Activated naive CD4-positive, alpha-beta T cell treated with anti-CD3 and anti-CD28 coated beads, Interleukin-2, amount 50 U/mL, for 24 hours (primary cell): ENCODE measurements at regions not wholly inside any gene's neighbourhood (a gene's known extent, or its start where the extent isn't known, plus 50 kb on each side); places are given as distances from the start of the nearest gene placed in this dataset.

Experiments
- H3K27ac Mint-ChIP-seq: one replicate; pipeline ENCODE4 v1.8.0; 2021; ENCODE audit warnings: mild to moderate bottlenecking, mixed read lengths
- H3K27me3 Mint-ChIP-seq: one replicate; pipeline ENCODE4 v1.8.0; 2021; ENCODE audit warnings: mixed read lengths
- H3K36me3 Mint-ChIP-seq: one replicate; pipeline ENCODE4 v1.8.0; 2021; ENCODE audit warnings: mixed read lengths
- H3K4me1 Mint-ChIP-seq: one replicate; pipeline ENCODE4 v1.8.0; 2021; ENCODE audit warnings: mixed read lengths
- H3K4me3 Mint-ChIP-seq: one replicate; pipeline ENCODE4 v1.8.0; 2021; ENCODE audit warnings: mild to moderate bottlenecking, mixed read lengths
- H3K9me3 Mint-ChIP-seq: one replicate; pipeline ENCODE4 v1.8.0; 2021; ENCODE audit warnings: mixed read lengths

DNA sequence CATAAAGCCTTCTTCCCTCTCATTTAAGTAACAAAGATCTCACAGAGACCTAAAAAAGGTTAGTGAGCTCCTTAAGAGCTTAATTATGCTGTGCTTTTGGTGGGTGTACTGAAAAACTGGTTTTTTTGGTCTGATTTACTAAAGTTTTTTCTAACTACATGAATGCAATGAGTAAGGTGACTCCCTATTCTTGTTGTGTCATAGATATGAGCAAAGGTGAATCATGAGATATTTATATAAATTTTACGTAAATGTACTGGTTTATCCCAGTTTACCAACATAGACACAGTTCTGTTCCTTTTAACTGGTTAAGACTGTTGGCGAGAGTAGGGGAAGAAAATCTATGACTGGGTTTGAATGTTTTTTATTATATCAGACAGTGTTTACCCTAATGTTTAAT is 250.5 kb downstream of the NR2F1-AS1 start:
- no peaks in the 10 kb centered on the region for H3K36me3 Mint-ChIP-seq
- no peaks in the 10 kb centered on the region for H3K9me3 Mint-ChIP-seq
- H3K27me3 Mint-ChIP-seq: peaks cover 2% of the 10 kb centered on the region
- no peaks in the 10 kb centered on the region for H3K4me1 Mint-ChIP-seq
- H3K4me3 Mint-ChIP-seq: no peak overlapping the region
- H3K27ac Mint-ChIP-seq: no peak overlapping the region

- Mint-ChIP-seq H3K4me1 (no peaks in the 10 kb centered on the region), H3K27me3 (peaks cover 2% of the 10 kb centered on the region), H3K4me3 (no peak overlapping the region), H3K27ac (no peak overlapping the region), H3K9me3 (no peaks in the 10 kb centered on the region), H3K36me3 (no peaks in the 10 kb centered on the region)
Observed at GRCh38 chr5:93329756-93330155, 251.3 kb downstream of the NR2F1-AS1 start.

DNA sequence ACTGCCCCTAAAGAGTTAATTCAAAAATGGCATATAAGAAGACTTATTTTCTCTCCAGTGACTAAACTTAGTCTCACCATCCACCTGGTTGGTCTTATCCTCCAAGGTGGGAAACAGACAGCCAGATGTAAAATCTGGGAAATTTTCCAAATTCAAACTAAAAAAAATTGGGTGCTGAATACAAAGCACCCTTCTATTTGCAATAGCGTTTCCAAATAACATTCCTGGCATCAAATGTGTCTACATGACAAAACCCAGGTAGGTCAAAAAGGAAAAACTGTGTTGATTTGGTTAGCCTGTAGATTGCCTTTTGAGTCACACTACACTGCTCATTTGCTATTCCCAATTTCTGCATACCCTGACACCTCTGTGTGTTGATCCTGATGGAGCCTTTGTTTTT is 252.2 kb downstream of the NR2F1-AS1 start:
- H3K4me3 Mint-ChIP-seq: no peak overlapping the region
- H3K36me3 Mint-ChIP-seq: no peaks in the 10 kb centered on the region
- H3K27me3 Mint-ChIP-seq: peaks cover 2% of the 10 kb centered on the region
- H3K4me1 Mint-ChIP-seq: no peaks in the 10 kb centered on the region
- H3K9me3 Mint-ChIP-seq: no peaks in the 10 kb centered on the region
- H3K27ac Mint-ChIP-seq: no peak overlapping the region

DNA sequence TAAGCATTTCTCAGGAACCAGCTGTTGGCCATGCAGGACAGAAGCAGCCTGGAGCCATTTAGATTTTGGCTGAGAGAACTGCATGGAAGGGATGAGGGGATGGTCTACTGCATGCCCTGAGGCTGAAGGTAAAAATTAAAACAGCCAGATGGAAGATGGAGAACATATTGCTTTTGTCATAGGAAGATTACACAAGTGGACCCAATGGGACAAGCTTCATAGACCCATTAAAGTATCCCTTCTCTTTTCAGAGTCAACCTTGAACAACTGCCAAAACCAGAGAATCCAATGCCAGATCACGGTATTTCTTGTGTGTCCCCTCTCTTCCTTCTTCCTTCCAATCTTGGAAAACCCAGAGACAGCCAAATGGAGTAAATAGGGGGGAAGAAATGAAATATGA is 253.4 kb downstream of the NR2F1-AS1 start:
- Mint-ChIP-seq H3K9me3 (no peaks in the 10 kb centered on the region), H3K27ac (no peak overlapping the region), H3K27me3 (peaks cover 2% of the 10 kb centered on the region), H3K4me1 (no peaks in the 10 kb centered on the region), H3K4me3 (no peak overlapping the region), H3K36me3 (no peaks in the 10 kb centered on the region)

- Mint-ChIP-seq H3K36me3 (no peaks in the 10 kb centered on the region), H3K4me3 (no peak overlapping the region), H3K27me3 (peaks cover 2% of the 10 kb centered on the region), H3K27ac (no peak overlapping the region), H3K9me3 (no peaks in the 10 kb centered on the region), H3K4me1 (no peaks in the 10 kb centered on the region)
Observed at GRCh38 chr5:93325946-93326345, 255.1 kb downstream of the NR2F1-AS1 start.

DNA sequence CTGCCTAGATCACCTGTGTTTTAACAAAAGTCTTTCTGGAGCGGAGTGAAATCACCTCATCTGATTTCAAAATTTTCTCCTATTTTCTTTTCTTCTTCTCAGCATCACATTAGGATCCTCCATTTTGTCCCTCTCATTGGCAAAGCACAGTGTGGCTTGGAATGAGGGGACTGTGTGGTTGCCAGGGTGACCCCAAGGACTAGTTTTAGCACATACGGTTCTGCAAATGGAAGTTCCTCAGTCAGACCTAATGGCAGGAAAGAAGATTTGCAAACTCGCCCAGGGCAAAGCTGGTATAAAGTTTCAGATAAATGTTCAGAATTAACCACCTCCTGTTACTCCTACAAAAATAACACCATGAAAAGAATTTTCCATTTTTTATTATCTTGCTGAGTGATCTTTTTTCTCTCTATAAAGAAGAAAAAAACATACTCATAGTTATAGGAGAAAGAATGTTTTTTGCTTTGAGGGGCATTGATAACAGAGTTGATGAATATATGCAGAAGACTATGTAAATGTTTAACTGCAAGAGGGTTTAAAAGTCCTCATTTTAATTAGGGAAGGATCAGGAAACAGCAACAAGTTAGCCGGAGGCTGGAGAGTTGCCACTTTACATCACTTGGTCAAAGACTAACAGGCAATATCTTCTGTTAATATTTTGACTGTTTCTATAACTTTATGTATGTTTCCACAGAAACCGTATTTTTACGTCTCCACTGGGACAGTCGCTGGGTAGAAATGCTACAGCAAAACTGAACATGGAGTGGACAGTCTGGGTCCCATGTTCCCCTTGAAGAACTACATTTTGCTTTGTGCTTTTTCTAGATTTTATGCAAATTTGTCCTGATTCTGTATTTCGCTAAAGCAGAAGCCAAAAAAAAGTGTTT is 257.8 kb downstream of the NR2F1-AS1 start:
- Mint-ChIP-seq H3K4me1 (no peaks in the 10 kb centered on the region), H3K36me3 (no peaks in the 10 kb centered on the region), H3K4me3 (no peak overlapping the region), H3K27ac (no peak overlapping the region), H3K9me3 (no peaks in the 10 kb centered on the region), H3K27me3 (peaks cover 4% of the 10 kb centered on the region)

DNA sequence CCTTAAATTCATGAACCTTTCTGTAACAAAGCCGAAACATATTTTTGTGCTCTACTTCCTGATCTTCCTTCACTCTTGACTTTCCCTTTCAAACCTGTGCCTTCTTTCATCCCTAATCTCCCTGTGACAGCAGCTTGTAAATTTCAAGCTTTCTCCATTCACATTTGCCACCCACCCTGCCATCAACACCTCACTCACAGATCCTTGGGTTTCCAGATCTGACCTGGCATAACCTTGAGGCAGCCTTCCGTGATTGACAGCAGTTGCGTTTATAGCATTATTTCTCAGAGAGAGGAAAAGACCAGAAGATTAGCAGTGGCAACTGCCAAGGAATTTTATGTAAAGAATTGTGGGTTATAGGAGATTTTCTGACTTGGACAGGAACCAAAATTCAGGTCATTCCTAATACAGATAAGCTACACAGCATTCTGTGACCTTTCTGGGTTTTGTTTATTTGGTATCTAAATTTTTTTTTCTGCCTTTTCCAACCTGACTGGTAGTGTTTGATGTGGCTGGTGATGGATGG is 260.0 kb downstream of the NR2F1-AS1 start:
- no peak overlapping the region for H3K4me3 Mint-ChIP-seq
- no peaks in the 10 kb centered on the region for H3K9me3 Mint-ChIP-seq
- peaks cover 3% of the 10 kb centered on the region for H3K27me3 Mint-ChIP-seq
- no peaks in the 10 kb centered on the region for H3K4me1 Mint-ChIP-seq
- no peak overlapping the region for H3K27ac Mint-ChIP-seq
- no peaks in the 10 kb centered on the region for H3K36me3 Mint-ChIP-seq

- H3K4me3 Mint-ChIP-seq: no peak overlapping the region
- H3K36me3 Mint-ChIP-seq: no peaks in the 10 kb centered on the region
- no peaks in the 10 kb centered on the region for H3K4me1 Mint-ChIP-seq
- H3K27me3 Mint-ChIP-seq: peaks cover 3% of the 10 kb centered on the region
- H3K9me3 Mint-ChIP-seq: peaks cover 5% of the 10 kb centered on the region
- H3K27ac Mint-ChIP-seq: no peak overlapping the region
Observed at GRCh38 chr5:93313672-93314071, 267.3 kb downstream of the NR2F1-AS1 start.

DNA sequence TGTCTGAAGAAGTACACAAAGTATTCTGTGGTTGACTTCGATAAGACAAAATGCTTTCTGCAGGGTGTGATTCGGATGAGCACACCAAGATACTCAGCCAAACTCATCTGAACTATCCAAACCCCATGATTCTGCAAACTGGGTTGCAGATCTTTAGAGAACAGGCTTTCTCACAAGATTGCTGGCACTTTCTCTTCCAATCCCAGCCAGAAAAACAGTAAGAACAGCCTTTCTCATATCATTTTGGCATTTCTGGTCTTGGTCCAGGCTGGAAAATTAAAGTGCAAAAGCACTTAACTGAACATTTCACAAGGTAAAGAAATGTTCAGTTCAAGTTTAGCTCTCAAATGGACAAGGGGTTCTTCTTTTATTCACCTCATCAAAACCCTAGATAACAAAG is 269.1 kb downstream of the NR2F1-AS1 start:
- Mint-ChIP-seq H3K27me3 (no peaks in the 10 kb centered on the region), H3K9me3 (peaks cover 5% of the 10 kb centered on the region), H3K27ac (no peak overlapping the region), H3K36me3 (no peaks in the 10 kb centered on the region), H3K4me3 (no peak overlapping the region), H3K4me1 (no peaks in the 10 kb centered on the region)

GRCh38 chr5:93307557-93307956 is 273.5 kb downstream of the NR2F1-AS1 start:
- H3K9me3 Mint-ChIP-seq: no peaks in the 10 kb centered on the region
- no peaks in the 10 kb centered on the region for H3K36me3 Mint-ChIP-seq
- H3K27me3 Mint-ChIP-seq: peaks cover 5% of the 10 kb centered on the region
- H3K4me3 Mint-ChIP-seq: no peak overlapping the region
- H3K4me1 Mint-ChIP-seq: no peaks in the 10 kb centered on the region
- H3K27ac Mint-ChIP-seq: no peak overlapping the region

DNA sequence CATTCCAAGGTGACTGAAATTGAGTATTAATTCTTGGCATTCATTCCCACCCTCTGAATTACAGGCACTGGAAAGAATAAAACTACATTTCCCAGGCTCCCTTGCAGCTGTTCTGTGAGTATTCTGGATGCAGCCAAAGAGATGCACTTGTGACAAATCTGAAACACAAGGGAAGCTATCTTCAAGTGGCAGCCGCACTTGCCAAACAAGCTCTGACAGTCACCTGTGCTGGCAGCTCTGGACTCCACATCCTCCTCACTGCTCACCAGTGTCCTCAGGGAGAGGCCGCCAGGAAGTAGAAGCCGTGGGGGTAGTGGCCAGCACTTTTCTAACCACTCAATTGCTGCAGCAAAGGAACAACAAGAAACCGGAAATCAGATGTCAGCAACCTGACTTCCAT is 275.0 kb downstream of the NR2F1-AS1 start:
- H3K9me3 Mint-ChIP-seq: no peaks in the 10 kb centered on the region
- H3K4me3 Mint-ChIP-seq: no peak overlapping the region
- H3K27me3 Mint-ChIP-seq: peaks cover 8% of the 10 kb centered on the region
- no peaks in the 10 kb centered on the region for H3K36me3 Mint-ChIP-seq
- no peaks in the 10 kb centered on the region for H3K4me1 Mint-ChIP-seq
- H3K27ac Mint-ChIP-seq: no peak overlapping the region

- H3K9me3 Mint-ChIP-seq: no peaks in the 10 kb centered on the region
- H3K4me3 Mint-ChIP-seq: no peak overlapping the region
- no peaks in the 10 kb centered on the region for H3K36me3 Mint-ChIP-seq
- H3K27ac Mint-ChIP-seq: no peak overlapping the region
- H3K4me1 Mint-ChIP-seq: no peaks in the 10 kb centered on the region
- H3K27me3 Mint-ChIP-seq: peaks cover 12% of the 10 kb centered on the region
Observed at GRCh38 chr5:93304456-93305250, 276.4 kb downstream of the NR2F1-AS1 start.

DNA sequence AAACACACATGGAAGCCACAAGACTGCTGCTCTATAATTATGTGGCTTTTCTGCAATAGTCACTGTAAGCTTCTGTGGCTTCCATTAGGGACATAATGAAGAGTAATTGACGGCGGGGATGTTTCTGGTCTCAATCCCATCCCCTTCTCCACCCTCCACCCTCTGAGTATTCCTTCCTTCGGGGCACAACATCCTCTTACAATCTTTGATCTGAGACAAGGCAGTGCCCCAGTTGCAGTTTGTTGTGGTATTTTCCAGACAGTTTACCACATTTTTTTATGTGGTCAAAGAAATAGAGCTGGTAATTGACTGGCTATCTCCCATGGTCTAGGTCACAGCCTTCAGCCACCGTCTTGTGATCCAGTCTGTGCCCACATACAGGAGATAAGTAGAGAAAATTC is 277.7 kb downstream of the NR2F1-AS1 start:
- peaks cover 12% of the 10 kb centered on the region for H3K27me3 Mint-ChIP-seq
- no peak overlapping the region for H3K27ac Mint-ChIP-seq
- no peaks in the 10 kb centered on the region for H3K4me1 Mint-ChIP-seq
- no peaks in the 10 kb centered on the region for H3K36me3 Mint-ChIP-seq
- no peaks in the 10 kb centered on the region for H3K9me3 Mint-ChIP-seq
- H3K4me3 Mint-ChIP-seq: no peak overlapping the region

DNA sequence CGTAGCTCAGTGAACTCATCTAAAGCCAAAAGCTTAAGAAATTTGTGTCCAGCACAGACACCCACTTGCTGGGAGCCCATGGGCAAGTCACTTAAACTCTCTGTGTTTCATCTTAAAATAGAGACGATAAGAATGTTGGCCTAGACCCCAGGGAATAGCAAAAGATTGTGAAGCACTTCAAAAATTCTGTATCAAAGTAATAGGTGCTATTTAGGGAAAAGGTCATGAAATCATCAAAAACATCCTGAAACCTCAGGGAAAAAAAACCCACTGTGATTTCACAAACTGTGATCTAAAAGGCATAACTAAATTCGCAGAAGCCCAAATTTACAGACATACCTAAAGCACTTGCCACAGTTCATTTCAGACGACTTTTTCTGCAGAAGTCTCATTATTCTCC is 278.3 kb downstream of the NR2F1-AS1 start:
- no peaks in the 10 kb centered on the region for H3K9me3 Mint-ChIP-seq
- H3K36me3 Mint-ChIP-seq: no peaks in the 10 kb centered on the region
- H3K27me3 Mint-ChIP-seq: peaks cover 12% of the 10 kb centered on the region
- no peaks in the 10 kb centered on the region for H3K4me1 Mint-ChIP-seq
- H3K27ac Mint-ChIP-seq: no peak overlapping the region
- no peak overlapping the region for H3K4me3 Mint-ChIP-seq

DNA sequence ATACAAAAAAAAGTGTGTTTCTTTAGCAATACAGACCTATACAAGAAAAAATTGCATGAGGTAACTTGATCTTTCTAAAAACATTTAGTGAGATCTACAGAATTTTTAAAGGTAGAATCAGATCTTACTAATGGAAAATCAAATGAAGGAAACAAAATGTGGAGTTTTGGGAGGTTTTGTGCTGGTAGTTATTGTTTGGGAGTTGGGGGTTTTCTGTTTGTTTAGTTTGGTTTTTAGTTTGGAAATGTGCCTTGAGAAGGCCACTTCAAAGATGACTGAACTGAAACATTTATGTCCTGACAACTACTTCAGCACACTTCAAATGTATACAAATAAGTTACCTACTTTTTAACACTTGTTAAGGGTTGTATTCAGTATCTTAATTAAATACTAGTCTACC is 280.1 kb downstream of the NR2F1-AS1 start:
- Mint-ChIP-seq H3K36me3 (no peaks in the 10 kb centered on the region), H3K4me3 (no peak overlapping the region), H3K9me3 (no peaks in the 10 kb centered on the region), H3K27me3 (peaks cover 9% of the 10 kb centered on the region), H3K27ac (no peak overlapping the region), H3K4me1 (no peaks in the 10 kb centered on the region)

GRCh38 chr5:93300309-93300923 is 280.6 kb downstream of the NR2F1-AS1 start:
- Mint-ChIP-seq H3K36me3 (no peaks in the 10 kb centered on the region), H3K4me1 (no peaks in the 10 kb centered on the region), H3K27ac (no peak overlapping the region), H3K9me3 (no peaks in the 10 kb centered on the region), H3K27me3 (peaks cover 9% of the 10 kb centered on the region), H3K4me3 (no peak overlapping the region)
